HG03354 (cell line): ENCODE measurements at regions not wholly inside any gene's neighbourhood (a gene's known extent, or its start where the extent isn't known, plus 50 kb on each side); places are given as distances from the start of the nearest gene placed in this dataset.
"Not testable (repeated sequence)": the region's sequence is repeated elsewhere in the genome, so short reads cannot be mapped to it uniquely, and the experiment has no call there.

Experiments used
- ATAC-seq: cut with Tn5 transposase; IDR thresholded peaks from one replicate; pipeline ENCODE4 v1.9.1; 2021; ENCODE audit warnings: mild to moderate bottlenecking; ENCODE audit not compliant: unreplicated experiment, poor library complexity, severe bottlenecking

DNA sequence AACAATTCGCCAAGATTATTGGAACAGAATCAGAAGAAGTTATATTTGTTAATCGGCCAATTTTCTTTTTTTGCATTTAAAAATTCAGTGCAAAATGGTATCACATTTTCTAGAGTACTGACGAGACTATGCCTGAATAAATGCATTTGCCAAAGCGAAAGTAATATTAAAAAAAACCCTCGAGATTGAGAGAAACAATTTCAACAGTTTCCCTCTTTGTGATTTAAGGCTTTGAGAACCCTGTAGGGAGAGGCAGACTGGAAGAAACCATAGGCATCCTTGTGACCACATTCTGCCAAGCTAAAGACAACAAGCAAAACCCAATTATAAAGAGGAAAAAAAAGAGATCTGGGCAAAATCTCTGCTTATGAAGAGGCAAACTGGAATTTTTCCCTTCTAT, 218.1 kb upstream of the GK2 start:
- no peak for ATAC-seq

DNA sequence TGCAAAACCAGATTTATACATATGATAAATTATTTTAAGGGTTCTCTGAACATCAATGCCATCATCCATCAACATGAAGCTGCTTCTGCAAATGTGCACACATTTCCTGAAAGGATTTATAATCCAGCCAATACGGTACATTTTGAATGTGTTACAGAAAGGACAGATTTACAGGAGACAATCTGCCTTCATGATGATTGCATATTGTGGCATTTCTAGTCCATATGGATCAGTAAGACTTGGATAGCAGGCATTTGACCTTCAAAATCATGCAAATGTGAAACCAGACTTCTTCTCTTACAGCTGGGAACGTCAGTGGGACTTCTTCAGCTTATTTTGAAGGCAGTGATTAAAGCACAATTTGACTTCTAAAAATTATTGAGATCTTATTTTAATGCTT, 217.3 kb upstream of the GK2 start:
- ATAC-seq, result no peak

DNA sequence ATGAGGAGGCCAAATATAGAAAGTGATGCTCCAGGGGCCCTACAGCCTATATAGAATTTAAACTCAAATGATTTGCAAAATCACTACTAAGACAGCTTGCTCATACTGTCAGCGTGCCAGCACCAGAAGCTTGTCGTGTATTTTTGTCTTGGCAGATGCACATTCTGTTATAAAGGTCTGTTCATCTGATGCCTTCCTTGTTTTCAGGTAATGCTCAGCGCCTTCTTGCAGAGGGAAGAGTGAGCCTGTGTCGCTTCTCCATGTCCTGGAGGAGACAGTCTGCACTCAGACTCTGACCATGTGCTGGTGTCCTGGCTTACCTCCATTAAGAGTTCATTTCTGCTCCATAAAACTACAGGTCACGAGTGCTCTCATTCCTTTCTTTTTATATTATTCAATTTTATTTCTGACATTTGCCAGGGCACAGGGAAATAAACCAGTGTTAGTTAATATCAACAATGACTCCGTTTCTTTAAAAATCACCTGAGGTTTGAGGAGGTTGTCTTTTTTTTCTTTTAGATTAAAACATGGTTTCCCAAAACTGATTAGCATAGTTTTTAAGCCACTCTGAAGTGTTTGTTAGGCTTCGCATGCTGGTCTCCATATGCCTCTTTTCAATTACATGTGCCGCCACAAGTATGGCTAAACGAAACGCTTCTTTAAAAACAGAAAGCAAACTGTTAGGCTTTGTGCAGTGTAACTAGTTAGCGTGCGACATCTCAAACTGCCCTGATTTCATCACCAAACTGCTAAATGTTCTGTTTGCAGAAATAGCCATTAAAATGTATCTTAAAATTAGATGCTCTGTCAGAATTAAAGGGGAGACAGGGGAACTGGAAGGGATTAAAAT, 215.2 kb upstream of the GK2 start:
- ATAC-seq, result no peak

DNA sequence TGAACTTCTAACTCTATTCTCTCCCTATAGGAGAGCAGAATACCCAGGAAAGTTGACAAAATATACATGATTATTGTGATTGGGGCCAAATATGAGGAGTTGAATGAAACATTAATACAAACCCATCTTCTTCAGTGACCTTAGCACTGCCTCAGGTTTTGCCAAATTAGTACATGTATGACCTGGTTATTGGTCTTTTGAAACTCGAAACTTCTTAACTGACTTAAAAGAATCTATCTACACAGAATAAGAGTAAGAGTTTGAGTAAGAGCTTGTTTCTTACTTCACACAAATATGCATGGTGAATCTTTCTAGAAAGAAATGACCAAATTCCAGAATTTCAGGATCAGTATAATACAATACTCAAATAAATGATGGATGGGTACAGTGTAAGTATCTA, 213.0 kb upstream of the GK2 start:
- no peak for ATAC-seq

DNA sequence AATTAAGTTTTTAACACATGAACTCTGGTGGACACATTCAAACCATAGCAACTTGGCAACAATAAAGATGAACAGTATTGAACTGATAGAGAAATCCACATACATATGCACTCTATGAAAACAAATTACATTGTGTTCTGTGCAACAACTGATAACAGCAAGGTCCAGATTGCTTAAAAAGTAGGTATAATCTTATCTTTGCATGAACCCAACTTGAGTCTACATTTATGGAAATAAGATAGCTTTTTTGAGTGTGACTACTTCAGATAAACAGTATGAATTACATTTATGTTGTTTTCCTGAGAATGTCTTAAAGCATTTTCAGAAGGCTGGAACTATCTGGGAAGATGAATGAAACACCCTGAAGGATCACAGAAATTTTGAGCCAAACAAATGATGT, 212.6 kb upstream of the GK2 start:
- no peak for ATAC-seq

DNA sequence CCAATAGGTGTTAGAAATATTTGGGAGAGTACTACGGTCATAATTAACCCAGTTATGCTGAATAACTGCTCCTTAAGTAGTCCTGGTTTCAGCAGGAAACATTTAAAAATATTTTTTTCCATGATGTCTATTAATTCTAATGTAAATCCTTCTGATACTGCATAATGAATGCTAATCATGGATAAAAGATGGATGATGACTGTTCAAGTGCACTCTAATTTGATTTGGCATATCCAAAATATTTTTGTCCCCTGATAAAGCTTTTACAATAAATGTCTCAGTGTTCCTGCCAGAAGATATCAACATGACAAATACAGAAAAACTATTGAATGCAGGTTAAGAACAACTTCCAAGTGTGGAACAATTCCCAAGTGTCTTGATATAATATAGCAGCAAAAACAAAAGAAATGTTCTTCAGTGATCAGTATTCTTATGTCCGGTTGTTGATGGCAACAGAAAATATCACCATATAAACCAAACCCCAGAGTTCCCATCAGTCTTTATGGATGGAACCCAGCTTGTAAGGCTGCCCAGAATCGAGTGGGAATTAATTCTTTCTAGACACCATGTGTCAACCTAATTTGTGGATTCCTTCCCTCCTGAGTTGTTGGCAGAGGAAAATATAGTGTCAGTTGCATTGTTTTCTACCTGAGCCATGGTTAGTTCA, 205.4 kb upstream of the GK2 start:
- no peak for ATAC-seq

DNA sequence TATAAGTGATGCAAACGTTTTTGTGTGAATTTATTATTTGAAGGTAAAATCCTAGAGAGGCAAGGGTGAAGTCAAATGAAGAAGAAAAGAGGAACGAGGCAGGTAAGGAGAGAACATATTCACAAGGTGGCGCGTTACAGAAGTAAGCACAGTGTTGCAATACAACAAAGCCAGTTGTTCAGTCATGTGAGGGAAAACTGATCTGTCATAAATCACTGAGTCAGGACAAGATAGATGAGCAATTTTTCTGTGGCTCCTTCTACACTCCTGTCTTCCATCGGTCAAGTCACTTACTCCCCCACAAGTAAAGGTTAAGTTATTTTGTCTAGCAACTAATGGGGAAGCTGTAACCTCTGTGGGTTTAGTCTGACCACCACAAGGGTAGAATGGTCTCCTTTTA, 203.0 kb upstream of the GK2 start:
- no peak for ATAC-seq

DNA sequence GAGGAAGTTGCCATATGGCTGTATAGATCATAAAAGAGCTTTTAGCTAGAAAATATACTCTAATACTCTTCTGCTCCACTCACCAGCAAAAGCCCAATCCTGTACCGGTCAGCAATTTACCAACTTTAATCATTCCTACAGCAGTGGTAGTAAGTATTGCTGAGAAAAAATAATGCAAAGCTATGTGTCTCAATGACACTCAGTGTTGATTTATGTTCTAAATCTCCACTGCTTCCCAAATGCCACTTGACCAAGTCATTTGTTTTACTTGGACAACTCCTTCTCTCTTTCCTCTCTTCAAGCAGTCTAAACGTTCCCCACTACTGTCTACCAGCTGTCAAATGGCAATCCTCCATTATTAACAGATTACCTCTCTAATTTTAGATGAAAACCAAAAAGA, 201.8 kb upstream of the GK2 start:
- ATAC-seq, result no peak

DNA sequence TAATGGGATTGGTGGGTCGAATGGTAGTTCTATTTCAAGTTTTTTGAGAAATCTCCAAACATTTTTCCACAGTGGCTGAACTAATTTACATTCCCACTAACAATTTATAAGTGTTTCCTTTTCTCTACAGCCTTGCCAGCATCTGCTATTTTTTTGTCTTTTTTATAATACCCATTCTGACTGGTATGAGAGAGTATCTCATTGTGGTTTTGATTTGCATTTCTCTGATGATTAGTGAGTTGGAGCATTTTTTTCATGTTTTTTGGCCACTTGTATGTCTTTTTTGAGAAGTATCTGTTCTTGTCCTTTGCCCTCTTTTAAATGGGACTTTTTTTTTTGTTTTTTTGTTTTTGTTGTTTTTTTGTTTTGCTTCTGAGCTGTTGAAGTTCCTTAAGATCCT, 200.0 kb upstream of the GK2 start:
- no peak for ATAC-seq

DNA sequence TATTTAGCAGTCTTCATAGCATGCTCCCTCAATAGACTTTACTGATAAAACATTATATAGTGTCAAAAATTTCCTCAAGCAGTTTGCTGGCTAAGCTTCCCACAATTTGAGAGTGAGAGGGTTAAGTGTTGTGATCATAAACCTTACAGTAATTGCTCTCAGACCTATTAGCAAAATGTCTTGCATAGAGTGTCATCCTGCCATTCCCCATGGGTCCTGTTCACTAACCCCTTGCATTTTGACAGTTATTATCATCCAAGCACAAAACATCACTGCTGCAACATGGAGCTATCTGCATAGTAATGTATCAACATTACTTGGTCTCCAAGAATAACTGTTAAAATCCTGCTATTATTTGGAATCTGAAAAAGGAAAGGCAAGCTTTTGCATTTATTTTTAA, 196.1 kb upstream of the GK2 start:
- ATAC-seq, result peak; percentile 15

DNA sequence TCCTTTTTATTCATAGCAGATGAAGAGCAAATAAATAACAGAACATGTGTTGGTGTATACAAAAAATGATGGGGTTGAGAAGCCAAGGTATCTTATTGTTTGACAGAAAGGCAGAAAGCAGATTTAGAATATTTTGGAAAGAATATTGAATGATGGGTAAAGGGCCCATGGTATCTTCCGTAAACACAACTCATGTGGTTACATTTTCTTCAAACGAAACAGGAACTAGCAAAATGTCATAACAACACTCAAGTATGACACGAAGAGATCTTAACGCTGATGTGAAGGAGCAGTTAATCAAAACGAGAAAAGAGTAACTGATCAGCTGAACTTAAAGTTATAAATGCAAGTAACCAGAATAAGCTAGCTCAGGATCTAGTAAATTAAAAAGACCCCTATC, 195.7 kb upstream of the GK2 start:
- peak; percentile 85 for ATAC-seq

DNA sequence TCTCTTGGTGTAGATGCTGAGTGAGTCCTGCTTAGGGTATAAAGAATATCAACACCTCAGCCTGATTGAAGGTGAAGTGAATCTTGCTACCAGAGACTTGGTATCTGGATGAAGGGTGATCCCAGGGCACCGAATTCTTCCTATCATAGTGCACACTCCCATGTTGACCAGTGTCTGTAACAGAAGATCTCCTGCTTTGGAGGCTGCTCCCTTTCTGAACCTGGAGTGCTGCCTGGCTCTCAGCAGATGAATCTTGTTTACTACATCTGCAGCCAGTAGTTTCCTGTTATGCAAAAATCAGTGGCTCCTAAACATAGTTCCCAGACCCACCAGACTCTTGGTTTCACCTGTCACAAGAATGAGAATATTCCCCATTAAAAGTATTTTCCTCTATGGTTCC, 191.7 kb upstream of the GK2 start:
- no peak for ATAC-seq

DNA sequence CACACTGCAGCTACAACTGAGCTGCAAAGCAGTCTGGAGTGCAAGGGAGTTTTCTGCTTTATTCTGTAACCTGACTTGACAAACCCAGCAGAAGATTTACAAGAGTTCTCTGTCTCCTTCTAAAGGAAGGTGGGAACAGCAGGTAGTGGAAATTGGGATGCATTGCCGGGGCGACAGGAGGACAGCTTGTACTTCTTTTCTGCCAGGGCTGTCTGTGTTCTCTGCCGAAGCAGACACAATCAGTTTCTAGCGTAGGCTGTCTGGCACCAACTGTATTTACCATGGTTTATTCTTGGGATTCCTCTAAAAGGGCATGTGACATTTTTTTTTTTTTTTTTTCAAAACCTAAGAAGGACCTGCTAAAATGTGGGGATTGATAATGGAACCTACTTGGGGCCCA, 190.8 kb upstream of the GK2 start:
- no peak for ATAC-seq

DNA sequence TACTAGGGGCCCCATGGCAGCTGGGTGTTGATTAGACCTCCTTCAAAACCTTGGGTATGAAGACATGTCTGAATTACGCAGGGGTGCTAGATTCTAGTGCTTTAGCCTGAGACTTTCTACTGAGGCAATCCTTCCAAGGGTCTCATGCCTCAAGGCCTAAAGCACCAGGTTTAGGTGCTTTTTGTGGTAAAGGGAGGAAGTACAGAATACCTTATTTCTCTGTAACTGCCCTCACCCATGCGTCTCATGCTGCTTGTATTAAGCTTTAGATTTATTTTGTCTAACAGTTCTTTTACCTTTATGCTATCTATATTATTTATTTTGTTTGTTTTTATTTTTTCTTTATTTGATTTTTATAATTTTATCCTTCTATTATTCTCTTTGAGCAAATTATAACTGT, 190.2 kb upstream of the GK2 start:
- no peak for ATAC-seq

DNA sequence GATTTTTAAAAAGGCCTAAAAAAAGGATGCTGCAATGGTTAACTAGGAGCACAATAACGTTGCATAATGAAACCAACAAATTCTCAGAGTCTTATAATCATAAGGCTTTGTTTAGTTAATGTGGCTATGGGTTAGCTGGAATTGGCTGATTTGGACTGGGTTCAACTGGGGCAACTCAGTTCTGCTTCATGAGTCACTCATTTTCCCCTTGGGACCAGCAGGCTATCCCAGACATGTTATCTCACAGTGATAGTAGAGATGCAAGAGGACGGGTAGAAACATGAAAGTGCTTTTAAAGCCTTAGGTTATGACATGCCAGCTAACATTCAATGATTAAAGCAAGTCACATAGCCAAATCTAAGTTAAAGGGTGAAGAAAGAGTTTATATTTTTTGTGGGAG, 189.2 kb upstream of the GK2 start:
- ATAC-seq, result no peak

DNA sequence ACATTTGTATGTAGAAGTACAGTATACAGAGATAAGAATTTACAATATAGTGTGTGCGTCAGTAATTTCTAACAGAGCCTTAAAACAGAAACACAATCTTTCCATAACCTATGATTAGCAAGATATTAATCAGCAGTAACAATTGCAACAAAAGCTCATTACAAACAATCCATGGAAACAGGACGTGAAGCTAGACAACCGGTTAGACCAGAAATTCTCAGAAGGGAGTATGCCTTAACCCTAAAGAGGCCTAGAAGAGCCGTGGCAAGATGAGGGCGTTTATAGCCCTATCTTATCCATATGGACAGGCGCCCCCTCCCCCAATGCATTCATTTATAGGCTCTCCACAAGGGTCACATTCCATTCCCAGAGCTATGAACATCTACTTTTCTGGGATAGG, 184.2 kb upstream of the GK2 start:
- ATAC-seq, result not testable (repeated sequence)

DNA sequence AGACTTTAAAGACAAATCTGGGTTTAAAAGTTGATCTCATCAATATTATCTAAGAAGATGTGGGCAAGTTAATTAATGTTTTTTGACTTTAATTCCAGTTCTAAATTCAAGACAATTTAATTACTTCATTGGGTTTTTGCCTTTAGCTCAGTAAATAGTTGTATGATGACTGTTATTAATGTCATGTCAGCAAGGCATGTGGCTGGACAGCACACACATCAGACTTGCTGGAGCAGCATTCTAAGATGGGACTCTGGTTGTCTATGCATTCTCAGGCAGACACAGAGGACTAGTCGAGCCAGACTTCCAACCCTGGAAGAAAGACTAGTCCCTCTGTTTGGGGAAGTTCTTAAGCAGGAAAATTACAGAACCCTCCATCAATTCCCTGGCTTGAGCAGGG, 180.7 kb upstream of the GK2 start:
- ATAC-seq, result no peak

DNA sequence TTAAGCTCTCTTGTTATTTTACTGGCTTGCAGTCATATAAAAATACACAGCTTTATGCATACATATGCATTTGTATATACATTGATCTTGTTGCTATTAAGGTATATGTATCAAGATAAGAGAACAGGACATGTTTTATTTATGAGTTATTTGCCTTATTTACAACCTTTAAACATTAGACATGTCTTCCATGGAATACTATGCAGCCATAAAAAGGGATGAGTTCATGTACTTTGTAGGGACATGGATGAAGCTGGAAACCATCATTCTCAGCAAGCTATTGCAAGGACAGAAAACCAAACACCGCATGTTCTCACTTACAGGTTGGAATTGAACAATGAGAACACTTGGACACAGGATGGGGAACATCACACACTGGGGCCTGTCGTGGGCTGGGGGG, 179.2 kb upstream of the GK2 start:
- ATAC-seq, result not testable (repeated sequence)

DNA sequence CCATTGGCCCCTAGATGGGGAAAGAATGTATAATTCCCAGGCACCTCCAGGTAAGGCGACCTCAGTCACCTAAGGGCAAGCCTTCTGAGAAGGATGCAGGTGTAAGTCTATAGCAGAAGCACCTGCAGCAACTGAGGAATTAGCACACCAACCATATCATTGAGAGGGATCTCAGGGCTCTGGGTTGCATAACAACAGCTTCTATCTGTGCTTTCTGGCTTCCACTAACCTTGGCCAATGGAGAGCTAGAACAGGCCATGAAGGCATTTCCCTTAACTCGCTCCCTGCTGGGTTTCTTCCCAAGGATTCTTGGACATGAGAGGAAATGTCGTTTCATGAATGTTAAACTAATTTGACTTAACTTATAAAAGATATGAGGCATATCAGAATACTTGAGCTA, 177.8 kb upstream of the GK2 start:
- ATAC-seq, result no peak

DNA sequence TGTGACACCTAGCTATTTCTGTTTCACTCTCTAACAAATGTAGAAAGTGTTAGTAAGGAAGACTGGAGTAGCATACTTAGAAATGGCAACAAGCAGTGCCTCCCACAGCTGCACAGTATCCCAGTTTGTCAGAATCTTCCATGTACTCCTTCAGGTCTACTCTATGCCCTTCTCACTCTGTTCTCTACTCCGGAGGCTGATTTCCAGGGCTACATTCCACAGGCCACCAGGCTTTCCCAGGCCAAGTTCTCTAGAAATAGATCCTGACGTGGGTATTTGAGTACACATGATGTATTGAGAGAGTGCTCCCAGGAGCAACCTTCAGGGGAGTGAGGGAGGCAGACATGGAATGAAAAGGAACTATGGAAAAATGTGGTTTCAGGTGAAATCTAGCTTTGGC, 177.3 kb upstream of the GK2 start:
- no peak for ATAC-seq

DNA sequence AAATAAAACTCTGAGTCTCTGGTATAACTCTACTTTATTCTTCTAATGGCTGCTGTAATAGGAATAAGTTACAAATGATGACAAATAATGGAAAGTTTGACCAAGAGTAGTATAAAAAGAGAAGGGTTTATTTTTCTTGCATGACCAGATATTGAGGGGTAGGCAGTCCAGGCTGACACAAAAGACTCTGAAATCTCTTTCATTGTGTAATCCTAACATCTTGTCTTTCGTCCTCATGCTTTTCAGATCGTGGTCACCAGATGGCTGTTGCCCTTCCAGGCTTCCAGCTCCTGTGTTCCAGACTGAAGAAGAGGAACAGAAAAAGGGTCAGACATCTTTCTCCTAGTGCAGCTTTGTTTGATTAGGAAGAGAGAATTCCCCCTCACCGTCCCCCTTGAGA, 176.9 kb upstream of the GK2 start:
- ATAC-seq, result no peak

DNA sequence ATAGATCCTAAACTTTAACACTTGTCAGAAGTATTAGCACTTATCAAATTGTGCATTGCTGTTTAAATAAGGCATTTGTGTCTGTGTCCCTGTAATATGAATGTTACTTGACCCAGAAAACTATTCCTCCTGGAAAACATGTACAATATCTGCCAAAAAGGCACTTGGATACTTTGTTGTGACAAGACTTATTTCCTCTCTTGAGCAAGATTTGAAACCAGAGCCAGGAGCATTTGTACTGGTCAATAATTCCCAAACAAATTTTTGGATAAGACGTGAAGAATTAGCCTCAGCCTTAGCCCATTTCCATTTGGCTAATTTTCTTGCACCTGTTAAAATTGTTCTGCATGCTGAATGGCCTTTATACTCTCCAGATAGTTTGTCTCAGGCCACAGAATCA, 176.3 kb upstream of the GK2 start:
- ATAC-seq, result no peak
